GM18499 (cell line): ENCODE measurements at regions not wholly inside any gene's neighbourhood (a gene's known extent, or its start where the extent isn't known, plus 50 kb on each side); places are given as distances from the start of the nearest gene placed in this dataset.
"Not testable (repeated sequence)": the region's sequence is repeated elsewhere in the genome, so short reads cannot be mapped to it uniquely, and the experiment has no call there.

Experiments used
- ATAC-seq: cut with Tn5 transposase; IDR thresholded peaks from one replicate; pipeline ENCODE4 v1.9.1; 2021; ENCODE audit warnings: moderate number of reproducible peaks; ENCODE audit not compliant: insufficient read depth, unreplicated experiment

- ATAC-seq: no peak
Observed at GRCh38 chr18:46179306-46179705, 75.1 kb downstream of the HAUS1 start.

- ATAC-seq: no peak
Observed at GRCh38 chr18:46182633-46183358, 78.6 kb downstream of the HAUS1 start.

GRCh38 chr18:46184296-46184695 lies 80.1 kb downstream of the HAUS1 start:
- ATAC-seq: not testable (repeated sequence)

- ATAC-seq: no peak
Observed at GRCh38 chr18:46184727-46185126, 80.5 kb downstream of the HAUS1 start.

- no peak for ATAC-seq
Observed at GRCh38 chr18:46190667-46191066, 86.5 kb downstream of the HAUS1 start.

GRCh38 chr18:46196627-46197243 lies 92.5 kb downstream of the HAUS1 start:
- no peak for ATAC-seq

- no peak for ATAC-seq
Observed at GRCh38 chr18:46199515-46200147, 95.4 kb downstream of the HAUS1 start.

GRCh38 chr18:46200178-46201055 lies 96.2 kb downstream of the HAUS1 start:
- ATAC-seq: not testable (repeated sequence)

GRCh38 chr18:46204143-46204542 lies 100.0 kb downstream of the HAUS1 start:
- no peak for ATAC-seq

- no peak for ATAC-seq
Observed at GRCh38 chr18:46207985-46208384, 103.8 kb downstream of the HAUS1 start.

- ATAC-seq: no peak
Observed at GRCh38 chr18:46209161-46209560, 105.0 kb downstream of the HAUS1 start.

GRCh38 chr18:46211816-46212215 lies 107.6 kb downstream of the HAUS1 start:
- ATAC-seq: no peak

GRCh38 chr18:46212398-46212797 lies 108.2 kb downstream of the HAUS1 start:
- ATAC-seq: no peak

GRCh38 chr18:46213295-46213694 lies 109.1 kb downstream of the HAUS1 start:
- no peak for ATAC-seq

- no peak for ATAC-seq
Observed at GRCh38 chr18:46214435-46214834, 110.2 kb downstream of the HAUS1 start.

GRCh38 chr18:46215902-46216723 lies 111.9 kb downstream of the HAUS1 start:
- ATAC-seq: no peak

GRCh38 chr18:46220116-46220515 lies 115.9 kb downstream of the HAUS1 start:
- ATAC-seq: no peak

GRCh38 chr18:46222093-46222492 lies 117.9 kb downstream of the HAUS1 start:
- ATAC-seq: no peak

GRCh38 chr18:46222710-46223360 lies 118.7 kb downstream of the HAUS1 start:
- no peak for ATAC-seq
